HepG2 (cell line): ENCODE measurements at regions not wholly inside any gene's neighbourhood (a gene's known extent, or its start where the extent isn't known, plus 50 kb on each side); places are given as distances from the start of the nearest gene placed in this dataset.

Experiments used
- ATAC-seq: fragments of 200-7000 bp; cut with Tn5 transposase; 3 replicates; pipeline ENCODE4 v1.9.1; 2020; ENCODE audit warnings: mild to moderate bottlenecking, moderate library complexity
- BruUV-seq: library from RNA; stranded (reverse); fragments of 400-500 nt; replicated peaks from 2 replicates; lab custom pipeline; 2021; lab: Mats Ljungman, UMichigan
- CTCF ChIA-PET: fragments of 300-600 bp; formaldehyde crosslinking; extraction: SDS; loops from one replicate; lab custom pipeline; 2021; ENCODE audit warnings: low total read pairs, inconsistent platforms, low intra/inter-chr PET ratio; lab: Yijun Ruan, JAX
- POLR2A ChIA-PET: fragments of 350-600 bp; sonication (Branson Sonifier 250); formaldehyde crosslinking; loops from one replicate; lab custom pipeline; 2020; ENCODE audit warnings: antibody characterized with exemption, inconsistent platforms; lab: Yijun Ruan, JAX
- DNase-seq: peaks from one replicate; pipeline ENCODE4 v3.0.0-alpha.2; 2015; ENCODE audit warnings: low spot score
- FAIRE-seq: peaks from 3 replicates; lab custom pipeline; 2011; peaks lifted over from hg19 to GRCh38; lab: Jason Lieb, UNC
- H2AFZ ChIP-seq: one replicate; pipeline ENCODE4 v1.6.1; 2011; ENCODE audit warnings: low read length, inconsistent platforms
- H3K27ac ChIP-seq: fragments of 300-600 bp; 3 replicates; pipeline ENCODE4 v1.8.0; 2011; ENCODE audit warnings: mixed run types, mild to moderate bottlenecking, mixed read lengths, low read length, inconsistent platforms; ENCODE audit not compliant: insufficient read depth; ENCODE audit errors: extremely low read length
- H3K27me3 ChIP-seq, 2 experiments: fragments of 200-600 bp in 1 of 2; 2 replicates in 1 of 2; 3 replicates in 1 of 2; pipeline versions ENCODE4 v1.6.0 to v1.8.0; 2011; ENCODE audit warnings: low read length in 2 of 2, mild to moderate bottlenecking in 2 of 2, moderate library complexity in 2 of 2, inconsistent platforms in 1 of 2; ENCODE audit not compliant: insufficient read depth in 2 of 2, control insufficient read depth in 1 of 2
- H3K36me3 ChIP-seq, 2 experiments: fragments of 200-600 bp in 1 of 2; replicated peaks in 1 of 2; 2 replicates in 1 of 2; 3 replicates in 1 of 2; pipeline versions ENCODE4 v1.5.1 to v1.8.0; 2011; ENCODE audit warnings: low read length in 2 of 2, inconsistent platforms in 1 of 2; ENCODE audit not compliant: insufficient read depth in 2 of 2, control insufficient read depth in 1 of 2
- H3K4me1 ChIP-seq: 2 replicates; pipeline ENCODE4 v1.5.1; 2012; ENCODE audit warnings: low read length, inconsistent platforms; ENCODE audit not compliant: insufficient read depth
- H3K4me2 ChIP-seq: 2 replicates; pipeline ENCODE4 v1.6.0; 2011; ENCODE audit warnings: low read depth, low read length, inconsistent platforms
- H3K4me3 ChIP-seq, 3 experiments: fragments of 200-600 bp in 1 of 3; sonication (generic), shearing (Covaris generic) in 1 of 3; replicated peaks in 1 of 3; 2 replicates each; pipeline ENCODE4 v1.5.1; 2011 to 2016; ENCODE audit warnings: low read length in 3 of 3, inconsistent platforms in 2 of 3, low read depth in 2 of 3, mild to moderate bottlenecking in 2 of 3, control low read depth in 1 of 3, mixed read lengths in 1 of 3; ENCODE audit not compliant: insufficient read depth in 1 of 3
- H3K79me2 ChIP-seq: one replicate; pipeline ENCODE4 v1.6.1; 2011; ENCODE audit warnings: low read length, inconsistent platforms; ENCODE audit not compliant: insufficient read depth
- H3K9ac ChIP-seq: 2 replicates; pipeline ENCODE4 v1.6.0; 2011; ENCODE audit warnings: mild to moderate bottlenecking, low read depth, low read length, inconsistent platforms; ENCODE audit not compliant: insufficient read depth
- H3K9me3 ChIP-seq: 2 replicates; pipeline ENCODE4 v1.5.1; 2012; ENCODE audit warnings: mild to moderate bottlenecking, low read length
- H4K20me1 ChIP-seq: 2 replicates; pipeline ENCODE4 v1.6.0; 2011; ENCODE audit warnings: inconsistent platforms, mild to moderate bottlenecking, low read length, moderate library complexity; ENCODE audit not compliant: insufficient read depth
- KLF11 ChIP-seq: IDR thresholded peaks from 2 replicates; pipeline ENCODE4 v1.6.1; 2016; ENCODE audit warnings: missing compliant biosample characterization
- MIER3 ChIP-seq: IDR thresholded peaks from 2 replicates; pipeline ENCODE4 v1.6.1; 2016; ENCODE audit warnings: missing compliant biosample characterization, borderline replicate concordance
- SKI ChIP-seq: fragments of 450-650 bp; IDR thresholded peaks from one replicate; pipeline ENCODE4 v1.6.1; 2018; ENCODE audit warnings: mild to moderate bottlenecking; ENCODE audit not compliant: partially characterized antibody
- THYN1 ChIP-seq: sonication (generic); formaldehyde crosslinking; IDR thresholded peaks from 2 replicates; pipeline ENCODE4 v1.8.1; 2023; ENCODE audit warnings: low read depth, mild to moderate bottlenecking, moderate library complexity, missing genetic modification reagents, borderline replicate concordance
- YEATS4 ChIP-seq: sonication (generic); formaldehyde crosslinking; IDR thresholded peaks from 2 replicates; pipeline ENCODE4 v1.4.0; 2020; ENCODE audit warnings: missing genetic modification reagents, borderline replicate concordance
- ZNF205 ChIP-seq: IDR thresholded peaks from 2 replicates; pipeline ENCODE4 v1.6.1; 2018; ENCODE audit warnings: missing biosample characterization, missing genetic modification reagents
- ZNF256 ChIP-seq: sonication (generic); formaldehyde crosslinking; conservative IDR thresholded peaks from 2 replicates; pipeline ENCODE4 v1.4.0; 2020; ENCODE audit warnings: missing genetic modification reagents
- ZNF501 ChIP-seq: sonication (generic); formaldehyde crosslinking; IDR thresholded peaks from 2 replicates; pipeline ENCODE4 v1.5.1; 2020; ENCODE audit warnings: mild to moderate bottlenecking, moderate library complexity, missing genetic modification reagents
- ZNF773 ChIP-seq: sonication (generic); formaldehyde crosslinking; IDR thresholded peaks from 2 replicates; pipeline ENCODE4 v1.4.0; 2020; ENCODE audit warnings: missing genetic modification reagents, borderline replicate concordance
- WGBS: methylation state at CpG from one replicate; pipeline ENCODE4 v1.1.6; 2017; ENCODE audit warnings: low lambda C conversion rate; 5-methylcytosine and 5-hydroxymethylcytosine counted together
- in situ Hi-C: cut with HindIII; loops from 2 replicates; pipeline ENCODE4 v1.10.0; 2017; ENCODE audit warnings: low pct_unique_long_range_greater_than_20kb; ENCODE audit not compliant: extremely low pct_ligation_motif_present
- intact Hi-C: fragments of 100-400 bp; cut with micrococcal nuclease; formaldehyde crosslinking; loops from one replicate; pipeline ENCODE4 v1.10.0; 2022; ENCODE audit not compliant: unreplicated experiment
- TF ChIP-seq, protein P1 (sequence below): IDR thresholded peaks from 2 replicates; pipeline ENCODE4 v1.6.1; 2016; ENCODE audit warnings: low read depth

- H3K79me2 ChIP-seq, result no peaks in the 10 kb centered on the region
- DNase-seq (no peak), ATAC-seq (no peak), FAIRE-seq (no peak)
- H3K9ac ChIP-seq, result no peak overlapping the region
- intact Hi-C loops (no loop called here), in situ Hi-C loops (no loop called here)
- no peak overlapping the region for H3K4me3 ChIP-seq
- TF ChIP-seq ZNF256 (CRISPR knock-in tag), result no peak
- no peak for TF ChIP-seq ZNF205 (CRISPR knock-in tag)
- TF ChIP-seq SKI, result no peak
- no peak for TF ChIP-seq KLF11
- no peak for TF ChIP-seq MIER3 (CRISPR knock-in tag)
- TF ChIP-seq ZNF773 (CRISPR knock-in tag), result no peak
- no peak for TF ChIP-seq ZNF501 (CRISPR knock-in tag)
- TF ChIP-seq, protein P1, sequence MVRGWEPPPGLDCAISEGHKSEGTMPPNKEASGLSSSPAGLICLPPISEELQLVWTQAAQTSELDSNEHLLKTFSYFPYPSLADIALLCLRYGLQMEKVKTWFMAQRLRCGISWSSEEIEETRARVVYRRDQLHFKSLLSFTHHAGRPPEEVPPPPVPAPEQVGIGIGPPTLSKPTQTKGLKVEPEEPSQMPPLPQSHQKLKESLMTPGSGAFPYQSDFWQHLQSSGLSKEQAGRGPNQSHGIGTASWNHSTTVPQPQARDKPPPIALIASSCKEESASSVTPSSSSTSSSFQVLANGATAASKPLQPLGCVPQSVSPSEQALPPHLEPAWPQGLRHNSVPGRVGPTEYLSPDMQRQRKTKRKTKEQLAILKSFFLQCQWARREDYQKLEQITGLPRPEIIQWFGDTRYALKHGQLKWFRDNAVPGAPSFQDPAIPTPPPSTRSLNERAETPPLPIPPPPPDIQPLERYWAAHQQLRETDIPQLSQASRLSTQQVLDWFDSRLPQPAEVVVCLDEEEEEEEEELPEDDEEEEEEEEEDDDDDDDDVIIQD (CRISPR knock-in tag), result no peak
- no peak for TF ChIP-seq YEATS4 (CRISPR knock-in tag)
- TF ChIP-seq THYN1 (CRISPR knock-in tag), result no peak
- ChIA-PET CTCF (no interaction called here), POLR2A (no interaction called here)
- no peak overlapping the region for H3K27ac ChIP-seq
- no peaks in the 10 kb centered on the region for H3K4me1 ChIP-seq
- no peaks in the 10 kb centered on the region for H3K36me3 ChIP-seq
- no peak overlapping the region for H3K4me2 ChIP-seq
- H3K9me3 ChIP-seq, result no peaks in the 10 kb centered on the region
- no TSS peak for BruUV-seq
- H2AFZ ChIP-seq, result no peak overlapping the region
- 37% methylated on average over 2 of the region's 2 CpGs for WGBS
- H4K20me1 ChIP-seq, result no peaks in the 10 kb centered on the region
- H3K27me3 ChIP-seq, result no peaks in the 10 kb centered on the region; a peak in 1 of 5 replicates
Measured at GRCh38 chr5:53790026-53790425, 229.6 kb downstream of the NDUFS4 start.
